ENCODE measurements at regions not wholly inside any gene's neighbourhood (a gene's known extent, or its start where the extent isn't known, plus 50 kb on each side); places are given as distances from the start of the nearest gene placed in this dataset.

GRCh38 chr12:107418981-107419380 is 266.6 kb upstream of the PWP1 start:
- 0 out of 2 replicates have a peak, but pooled peaks cover 9% of the 10 kb centered on the region for H3K36me3 ChIP-seq
- peaks cover 40% of the 10 kb centered on the region for H3K9me3 ChIP-seq
- no peaks in the 10 kb centered on the region for H3K27me3 ChIP-seq
- no peaks in the 10 kb centered on the region for H4K20me1 ChIP-seq
- no peak overlapping the region for H3K4me2 ChIP-seq
- H3K4me1 ChIP-seq, result no peaks in the 10 kb centered on the region
- no peak overlapping the region for H3K4me3 ChIP-seq
- TF ChIP-seq Cebpa-rat (IDR thresholded peaks at IDR 0.05), result no peak
- no peak overlapping the region for H3K9ac ChIP-seq
- no peak overlapping the region for H3K27ac ChIP-seq

GRCh38 chr12:107423531-107423930 is 262.1 kb upstream of the PWP1 start:
- H3K27me3 ChIP-seq, result no peaks in the 10 kb centered on the region
- H3K9ac ChIP-seq, result no peak overlapping the region
- no peak for TF ChIP-seq Cebpa-rat (IDR thresholded peaks at IDR 0.05)
- H3K4me1 ChIP-seq, result no peaks in the 10 kb centered on the region
- H3K27ac ChIP-seq, result no peak overlapping the region
- H3K36me3 ChIP-seq, result 0 out of 2 replicates have a peak, but pooled peaks cover 5% of the 10 kb centered on the region
- H4K20me1 ChIP-seq, result no peaks in the 10 kb centered on the region
- peaks cover 28% of the 10 kb centered on the region for H3K9me3 ChIP-seq
- H3K4me3 ChIP-seq, result no peak overlapping the region
- no peak overlapping the region for H3K4me2 ChIP-seq

- no peak for TF ChIP-seq Cebpa-rat (IDR thresholded peaks at IDR 0.05)
- peaks cover 6% of the 10 kb centered on the region for H3K9me3 ChIP-seq
Measured at GRCh38 chr12:107429006-107429705, 256.4 kb upstream of the PWP1 start.

GRCh38 chr12:107431942-107432341 is 253.7 kb upstream of the PWP1 start:
- H3K9ac ChIP-seq, result no peak overlapping the region
- peaks cover 4% of the 10 kb centered on the region for H3K9me3 ChIP-seq
- H3K27ac ChIP-seq, result no peak overlapping the region
- H3K27me3 ChIP-seq, result no peaks in the 10 kb centered on the region
- no peak for TF ChIP-seq Cebpa-rat (IDR thresholded peaks at IDR 0.05)
- peak overlapping the region; percentile 16; the same call in 1 of the 2 replicates for H3K4me2 ChIP-seq
- H3K36me3 ChIP-seq, result no peaks in the 10 kb centered on the region
- H4K20me1 ChIP-seq, result 0 out of 2 replicates have a peak, but pooled peaks cover 8% of the 10 kb centered on the region
- H3K4me1 ChIP-seq, result peaks cover 5% of the 10 kb centered on the region; the same call in 1 of the 2 replicates
- no peak overlapping the region for H3K4me3 ChIP-seq

More at GRCh38 chr12:107429006-107429705, 256.4 kb upstream of the PWP1 start:
- Histone ChIP-seq H3K4me2 (no peak overlapping the region), H3K36me3 (no peaks in the 10 kb centered on the region), H3K27me3 (no peaks in the 10 kb centered on the region), H3K27ac (no peak overlapping the region), H3K4me1 (peaks cover 5% of the 10 kb centered on the region; the same call in 1 of the 2 replicates), H4K20me1 (0 out of 2 replicates have a peak, but pooled peaks cover 8% of the 10 kb centered on the region), H3K9ac (no peak overlapping the region), H3K4me3 (no peak overlapping the region)

GRCh38 chr12:107435072-107435471 is 250.5 kb upstream of the PWP1 start:
- Histone ChIP-seq H3K4me1 (peaks cover 5% of the 10 kb centered on the region; the same call in 1 of the 2 replicates), H3K36me3 (no peaks in the 10 kb centered on the region), H3K27ac (no peak overlapping the region), H4K20me1 (no peaks in the 10 kb centered on the region), H3K9me3 (no peaks in the 10 kb centered on the region), H3K27me3 (no peaks in the 10 kb centered on the region), H3K9ac (no peak overlapping the region), H3K4me2 (no peak overlapping the region), H3K4me3 (no peak overlapping the region)
- TF ChIP-seq Cebpa-rat (IDR thresholded peaks at IDR 0.05), result no peak

GRCh38 chr12:107435520-107435919 is 250.1 kb upstream of the PWP1 start:
- Histone ChIP-seq H3K9me3 (no peaks in the 10 kb centered on the region), H4K20me1 (no peaks in the 10 kb centered on the region), H3K4me2 (no peak overlapping the region), H3K27me3 (no peaks in the 10 kb centered on the region), H3K9ac (no peak overlapping the region), H3K4me1 (peaks cover 5% of the 10 kb centered on the region; the same call in 1 of the 2 replicates), H3K4me3 (no peak overlapping the region), H3K36me3 (no peaks in the 10 kb centered on the region), H3K27ac (no peak overlapping the region)
- TF ChIP-seq Cebpa-rat (IDR thresholded peaks at IDR 0.05), result no peak

- Histone ChIP-seq H3K4me2 (no peak overlapping the region), H3K27ac (no peak overlapping the region), H3K36me3 (no peaks in the 10 kb centered on the region), H3K4me3 (no peak overlapping the region), H3K9ac (no peak overlapping the region), H3K4me1 (peaks cover 5% of the 10 kb centered on the region; the same call in 1 of the 2 replicates), H4K20me1 (no peaks in the 10 kb centered on the region), H3K9me3 (no peaks in the 10 kb centered on the region), H3K27me3 (no peaks in the 10 kb centered on the region)
- no peak for TF ChIP-seq Cebpa-rat (IDR thresholded peaks at IDR 0.05)
Measured at GRCh38 chr12:107436376-107436775, 249.2 kb upstream of the PWP1 start.

GRCh38 chr12:107436836-107437235 is 248.8 kb upstream of the PWP1 start:
- H3K4me2 ChIP-seq, result no peak overlapping the region

GRCh38 chr12:107437954-107438353 is 247.6 kb upstream of the PWP1 start:
- H3K4me2 ChIP-seq, result no peak overlapping the region
- H3K27me3 ChIP-seq, result no peaks in the 10 kb centered on the region
- H3K4me3 ChIP-seq, result no peak overlapping the region
- no peaks in the 10 kb centered on the region for H3K9me3 ChIP-seq
- H3K36me3 ChIP-seq, result no peaks in the 10 kb centered on the region
- no peaks in the 10 kb centered on the region for H3K4me1 ChIP-seq
- TF ChIP-seq Cebpa-rat (IDR thresholded peaks at IDR 0.05), result no peak
- no peak overlapping the region for H3K27ac ChIP-seq
- no peaks in the 10 kb centered on the region for H4K20me1 ChIP-seq
- H3K9ac ChIP-seq, result no peak overlapping the region

More at GRCh38 chr12:107436836-107437235, 248.8 kb upstream of the PWP1 start:
- Histone ChIP-seq H3K4me1 (peaks cover 2% of the 10 kb centered on the region; the same call in 1 of the 2 replicates), H4K20me1 (no peaks in the 10 kb centered on the region), H3K9ac (no peak overlapping the region), H3K27ac (no peak overlapping the region), H3K4me3 (no peak overlapping the region), H3K36me3 (no peaks in the 10 kb centered on the region), H3K9me3 (no peaks in the 10 kb centered on the region), H3K27me3 (no peaks in the 10 kb centered on the region)
- no peak for TF ChIP-seq Cebpa-rat (IDR thresholded peaks at IDR 0.05)

- Histone ChIP-seq H3K27me3 (no peaks in the 10 kb centered on the region), H3K36me3 (no peaks in the 10 kb centered on the region), H3K27ac (no peak overlapping the region), H3K9me3 (no peaks in the 10 kb centered on the region), H3K4me1 (no peaks in the 10 kb centered on the region), H3K4me3 (no peak overlapping the region), H3K4me2 (no peak overlapping the region), H4K20me1 (no peaks in the 10 kb centered on the region), H3K9ac (no peak overlapping the region)
- no peak for TF ChIP-seq Cebpa-rat (IDR thresholded peaks at IDR 0.05)
Measured at GRCh38 chr12:107439026-107439738, 246.4 kb upstream of the PWP1 start.
